Endothelial cell of umbilical vein (primary cell): ENCODE measurements at regions not wholly inside any gene's neighbourhood (a gene's known extent, or its start where the extent isn't known, plus 50 kb on each side); places are given as distances from the start of the nearest gene placed in this dataset.

Source experiments
- CTCF ChIP-seq, 2 donors: IDR thresholded peaks; 1 replicate in 1 of 2; 2 replicates in 1 of 2; pipeline ENCODE4 v1.5.1; 2011; ENCODE audit warnings: low read length in 2 of 2, mild to moderate bottlenecking in 2 of 2, moderate library complexity in 2 of 2, control low read depth in 1 of 2, inconsistent platforms in 1 of 2, low read depth in 1 of 2; ENCODE audit not compliant: insufficient read depth in 1 of 2; ENCODE audit errors: extremely low read depth in 1 of 2
- EZH2 ChIP-seq: IDR thresholded peaks from 2 replicates; pipeline ENCODE4 v1.6.1; 2012; ENCODE audit warnings: borderline replicate concordance, low read depth, mild to moderate bottlenecking, moderate library complexity, low read length, inconsistent platforms; ENCODE audit not compliant: severe bottlenecking
- JUN ChIP-seq: IDR thresholded peaks from 2 replicates; pipeline ENCODE4 v1.6.1; 2011; ENCODE audit warnings: borderline replicate concordance, low read depth; ENCODE audit not compliant: insufficient read length, insufficient read depth
- POLR2A ChIP-seq: IDR thresholded peaks from 2 replicates; pipeline ENCODE4 v1.6.1; 2012; ENCODE audit warnings: low read depth, mild to moderate bottlenecking, control low read depth, low read length
- POLR2AphosphoS5 ChIP-seq: IDR thresholded peaks from 2 replicates; pipeline ENCODE4 v1.6.1; 2012; ENCODE audit warnings: low read depth, mild to moderate bottlenecking, control low read depth, low read length, moderate library complexity; ENCODE audit not compliant: insufficient read depth
- TF ChIP-seq, protein P1 (sequence below): IDR thresholded peaks from 2 replicates; pipeline ENCODE4 v1.6.1; 2011; ENCODE audit not compliant: insufficient read depth, insufficient read length

- TF ChIP-seq POLR2AphosphoS5 (no peak), POLR2A (no peak), CTCF (IDR thresholded peaks at IDR 0.05; ENCODE audit: extremely low read depth in 1 of 2, insufficient read depth in 1 of 2, low read depth in 1 of 2, low read length in 2 of 2) (no peak), EZH2 (no peak), JUN (no peak)
- TF ChIP-seq, protein P1, sequence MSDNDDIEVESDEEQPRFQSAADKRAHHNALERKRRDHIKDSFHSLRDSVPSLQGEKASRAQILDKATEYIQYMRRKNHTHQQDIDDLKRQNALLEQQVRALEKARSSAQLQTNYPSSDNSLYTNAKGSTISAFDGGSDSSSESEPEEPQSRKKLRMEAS: no peak
Measured at GRCh38 chr22:48569476-48570233, 1258.0 kb downstream of the BRD1 start.
